ENCODE measurements at regions not wholly inside any gene's neighbourhood (a gene's known extent, or its start where the extent isn't known, plus 50 kb on each side); places are given as distances from the start of the nearest gene placed in this dataset.

GRCh38 chr3:88586121-88586640 lies 436.4 kb downstream of the C3orf38 start:
- no peak for DNase-seq

GRCh38 chr3:88589138-88589537 lies 439.4 kb downstream of the C3orf38 start:
- no peak for DNase-seq

- peak; percentile 26 for DNase-seq
Measured at GRCh38 chr3:88595026-88595425, 445.3 kb downstream of the C3orf38 start.

- no peak for DNase-seq
Measured at GRCh38 chr3:88596451-88596850, 446.7 kb downstream of the C3orf38 start.

DNA sequence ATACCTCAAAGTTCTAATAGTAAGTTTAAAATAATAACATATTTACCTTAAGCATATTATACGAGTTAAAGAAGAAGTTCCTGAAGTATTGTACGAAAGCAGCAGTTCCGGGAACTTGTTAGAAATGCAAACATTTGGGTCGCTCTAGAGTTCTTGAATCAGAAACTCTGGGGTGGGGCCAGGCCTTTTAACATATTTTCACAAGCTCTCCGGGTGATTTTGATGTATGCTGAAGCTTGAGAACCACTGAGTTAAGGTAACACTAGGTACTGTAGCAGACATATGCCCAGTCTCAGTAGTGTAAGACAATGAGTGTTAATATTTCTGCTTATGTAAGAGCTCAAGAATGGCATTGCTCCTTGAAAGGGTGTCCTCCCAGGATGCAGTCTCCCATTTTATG lies 461.1 kb downstream of the C3orf38 start:
- DNase-seq, result no peak

DNA sequence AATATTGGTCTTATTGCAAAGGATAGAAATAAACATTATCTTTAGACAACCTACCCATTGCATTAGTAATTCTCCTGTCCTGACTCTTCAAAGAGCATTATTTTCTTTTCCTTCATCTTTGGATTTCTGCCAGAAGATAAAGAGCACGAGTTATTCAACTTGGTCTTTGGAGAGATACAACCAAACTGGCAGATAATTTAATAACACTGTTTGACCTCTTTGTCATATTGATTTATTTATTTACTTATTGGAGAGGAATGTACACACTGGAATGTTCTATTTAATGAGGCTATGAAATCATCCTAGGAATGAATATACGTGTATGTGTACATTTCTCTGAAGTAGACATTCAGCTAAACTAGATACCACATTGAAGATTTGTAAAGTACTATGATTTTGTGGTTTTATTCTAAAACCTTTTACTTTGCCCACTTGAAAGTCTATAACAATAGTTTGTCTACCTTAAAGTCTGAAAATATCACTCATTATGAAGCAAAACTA lies 462.1 kb downstream of the C3orf38 start:
- DNase-seq, result no peak

GRCh38 chr3:88616413-88616812 lies 466.7 kb downstream of the C3orf38 start:
- DNase-seq, result no peak

DNA sequence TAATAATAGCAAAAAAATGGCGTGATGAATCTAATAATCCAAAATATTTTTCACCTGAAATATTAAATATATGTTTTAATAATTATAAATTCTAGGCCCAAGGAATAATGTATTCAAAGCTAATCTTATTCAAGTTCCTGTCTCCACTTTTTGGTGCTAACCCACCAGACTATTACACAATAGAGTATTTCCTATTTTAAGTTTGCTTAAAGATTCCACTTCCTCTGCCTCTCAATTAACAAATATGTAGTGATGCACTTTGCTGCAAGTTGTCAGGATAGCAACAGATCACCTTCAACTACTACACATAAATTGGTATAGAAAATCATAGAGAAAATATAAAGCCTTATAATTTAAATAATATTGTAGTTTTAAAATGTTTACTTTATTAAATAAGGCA lies 467.5 kb downstream of the C3orf38 start:
- no peak for DNase-seq

DNA sequence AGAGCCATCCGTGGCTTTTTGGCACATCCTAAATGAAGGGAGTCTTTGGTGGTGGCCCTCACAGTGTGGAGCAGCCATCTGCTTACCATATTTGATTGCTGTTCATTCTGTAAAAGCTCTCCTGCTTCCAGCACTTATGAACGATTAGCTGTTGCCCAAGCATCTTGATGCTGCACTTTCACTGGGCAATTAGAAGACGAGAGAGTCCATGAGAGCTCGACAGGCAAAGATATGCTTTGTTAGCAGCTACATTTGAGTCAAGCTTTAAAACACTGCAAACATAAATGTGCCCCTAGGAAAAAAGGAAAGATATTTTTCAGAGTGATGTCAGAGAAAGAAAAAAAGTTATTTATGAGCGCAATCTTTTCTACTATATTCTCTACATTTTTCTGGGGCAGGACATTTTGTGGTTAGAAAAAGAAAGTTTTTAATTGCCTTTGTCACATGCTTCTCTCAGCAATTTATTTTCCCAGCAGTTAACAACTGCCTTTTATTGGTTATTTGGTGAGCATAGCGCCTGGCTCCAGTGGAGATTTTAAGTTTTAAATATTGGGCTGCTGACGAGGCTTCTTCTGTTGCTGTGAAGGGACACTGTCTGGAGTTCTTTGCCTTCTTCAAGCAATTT lies 468.4 kb downstream of the C3orf38 start:
- DNase-seq, result no peak

GRCh38 chr3:88621586-88621985 lies 471.8 kb downstream of the C3orf38 start:
- no peak for DNase-seq

GRCh38 chr3:88623709-88624108 lies 473.9 kb downstream of the C3orf38 start:
- no peak for DNase-seq

DNA sequence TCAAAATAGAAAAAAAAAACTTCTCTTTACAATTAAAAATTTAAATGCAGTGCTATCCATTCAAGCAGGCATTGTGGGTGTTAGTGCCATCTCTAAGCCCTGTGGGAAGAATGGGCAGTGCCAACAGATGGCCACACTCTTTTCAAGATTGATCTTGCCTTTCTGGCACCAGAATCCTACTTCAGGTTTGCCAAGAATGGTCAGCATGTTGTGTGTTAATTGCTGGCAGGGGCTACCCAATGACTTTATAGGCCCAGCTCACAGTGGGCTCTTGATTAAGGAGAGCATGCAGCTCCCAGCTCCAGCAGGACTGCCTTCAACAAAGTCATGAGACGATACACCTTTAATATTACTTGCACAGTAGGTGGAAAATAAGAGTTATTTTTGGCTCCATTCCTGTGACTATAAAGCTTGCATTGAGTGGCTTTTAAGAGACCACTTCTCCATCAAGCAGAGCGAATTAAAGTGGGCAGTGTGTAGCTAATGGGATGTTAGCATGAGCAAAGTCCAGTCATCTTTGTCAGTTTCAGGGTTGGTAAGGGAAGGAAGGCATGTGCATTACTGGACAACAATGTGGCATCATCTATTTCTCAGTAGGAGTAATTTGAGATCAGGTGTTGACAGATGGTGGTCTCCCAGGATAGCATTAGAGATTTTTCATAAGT lies 476.8 kb downstream of the C3orf38 start:
- no peak for DNase-seq

- no peak for DNase-seq
Measured at GRCh38 chr3:88628901-88629300, 478.5 kb upstream of the EPHA3 start.

- no peak for DNase-seq
Measured at GRCh38 chr3:88632226-88632625, 475.2 kb upstream of the EPHA3 start.

DNA sequence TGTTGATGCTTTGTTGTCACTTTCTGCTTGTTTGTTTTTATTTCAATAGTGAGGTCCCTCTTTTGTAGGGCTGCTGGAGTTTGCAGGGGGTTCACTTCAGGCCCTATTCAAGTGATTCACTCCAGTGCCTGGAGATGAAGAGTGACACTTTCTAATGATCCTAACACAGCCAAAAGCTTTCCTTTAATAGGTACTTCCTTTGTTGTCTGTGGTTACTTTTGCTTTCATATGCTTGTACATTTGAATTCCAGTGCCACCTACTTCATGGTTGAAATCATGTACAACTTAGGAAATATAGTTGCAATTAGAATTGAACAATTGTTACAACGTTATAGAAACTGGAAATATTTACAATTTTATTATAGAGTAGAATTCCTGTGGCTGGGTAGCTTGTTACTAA lies 466.8 kb upstream of the EPHA3 start:
- no peak for DNase-seq

- DNase-seq, result no peak
Measured at GRCh38 chr3:88641033-88641604, 466.3 kb upstream of the EPHA3 start.

DNA sequence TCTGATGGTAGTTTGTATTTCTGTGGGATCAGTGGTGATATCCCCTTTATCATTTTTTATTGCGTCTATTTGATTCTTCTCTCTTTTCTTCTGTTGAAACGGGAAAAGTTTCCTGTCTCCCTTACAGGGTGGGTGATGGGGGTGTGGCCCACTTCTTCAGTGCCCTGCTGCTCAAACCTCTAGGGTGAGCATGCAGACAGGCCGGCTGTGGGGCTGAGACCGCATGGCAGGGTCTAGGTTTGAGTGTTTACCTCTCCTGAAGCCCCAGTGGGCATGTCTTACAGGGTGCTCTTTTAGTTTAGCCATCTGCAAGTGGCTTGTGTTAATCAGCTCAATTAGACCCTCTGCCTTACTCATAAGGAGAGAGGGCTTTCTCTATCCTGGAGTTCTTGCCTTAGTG lies 450.0 kb upstream of the EPHA3 start:
- DNase-seq, result no peak

GRCh38 chr3:88661433-88661824 lies 446.0 kb upstream of the EPHA3 start:
- no peak for DNase-seq

DNA sequence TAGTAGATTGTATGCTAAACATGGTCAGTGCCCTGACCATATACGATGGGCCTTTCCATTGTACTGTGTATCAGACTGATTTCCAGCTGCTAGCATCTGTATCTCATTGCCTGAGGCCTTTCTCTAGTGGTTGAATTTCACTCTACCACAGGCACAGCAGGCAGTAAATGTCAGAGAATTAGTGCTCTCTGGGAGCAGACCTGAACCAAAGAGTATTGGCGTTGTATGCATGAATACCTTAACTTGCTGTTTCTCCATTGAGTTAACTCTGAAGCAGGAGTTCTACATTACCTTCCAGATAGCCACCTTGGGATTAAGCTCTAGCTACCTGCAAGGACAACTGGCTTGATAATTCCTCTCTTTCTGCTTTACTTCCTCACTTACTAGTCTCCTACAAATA lies 439.2 kb upstream of the EPHA3 start:
- no peak for DNase-seq

DNA sequence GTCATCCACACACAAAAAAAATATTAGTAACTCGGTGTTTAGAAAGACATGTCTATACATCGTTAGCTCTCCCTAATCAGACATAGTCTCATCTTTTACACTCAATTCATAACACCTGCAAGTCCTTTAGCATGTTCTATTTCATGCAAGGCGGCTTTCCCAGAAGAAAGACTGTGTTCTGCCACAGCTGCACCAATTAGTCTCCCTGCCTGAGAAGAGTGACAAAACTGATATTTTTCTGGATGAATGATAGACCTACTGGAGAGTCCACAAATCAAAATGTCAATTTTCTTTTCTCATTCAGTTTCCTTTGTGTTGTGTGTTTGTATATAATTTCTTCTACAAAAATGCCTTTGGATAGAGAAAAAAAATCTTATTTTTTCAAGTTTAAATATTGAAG lies 435.8 kb upstream of the EPHA3 start:
- DNase-seq, result no peak

DNA sequence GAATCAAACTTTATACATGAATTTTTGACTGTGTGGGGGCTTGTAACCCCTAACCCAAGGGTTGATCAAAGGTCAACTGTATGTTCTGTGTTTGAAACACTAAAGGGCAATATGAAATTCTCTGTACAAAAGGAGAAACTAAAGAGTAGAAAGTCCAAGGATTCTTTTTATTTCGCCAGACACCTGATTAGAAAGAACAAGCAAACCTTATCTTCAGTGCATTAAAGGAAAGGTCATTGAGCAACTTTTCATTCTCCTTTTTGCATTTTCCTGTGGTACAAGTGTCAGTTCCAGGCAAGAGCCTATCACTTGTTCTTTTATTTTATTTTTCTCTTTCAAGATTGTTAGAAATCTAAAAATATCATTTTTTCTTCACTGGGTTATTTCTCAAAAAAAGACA lies 430.1 kb upstream of the EPHA3 start:
- no peak for DNase-seq

DNA sequence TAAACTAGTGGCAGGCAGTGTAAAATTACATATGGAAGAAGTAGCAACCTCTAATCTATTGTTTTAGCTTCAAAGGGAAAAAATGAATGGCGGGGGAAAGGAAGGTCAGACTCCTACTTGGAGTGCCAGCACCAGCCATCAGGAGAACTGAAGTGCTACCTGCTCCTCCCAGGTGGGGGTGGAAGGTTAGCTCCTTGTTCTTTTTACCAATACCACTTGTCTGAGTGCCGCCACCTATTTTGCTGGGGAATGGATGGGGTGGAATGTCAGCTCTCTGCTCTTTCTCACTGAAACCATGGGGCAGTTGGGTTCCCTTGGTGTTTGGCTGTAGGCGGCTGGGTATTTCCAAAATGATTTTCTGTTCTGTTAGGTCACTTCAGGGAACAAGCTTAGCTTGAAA lies 428.7 kb upstream of the EPHA3 start:
- DNase-seq, result no peak

DNA sequence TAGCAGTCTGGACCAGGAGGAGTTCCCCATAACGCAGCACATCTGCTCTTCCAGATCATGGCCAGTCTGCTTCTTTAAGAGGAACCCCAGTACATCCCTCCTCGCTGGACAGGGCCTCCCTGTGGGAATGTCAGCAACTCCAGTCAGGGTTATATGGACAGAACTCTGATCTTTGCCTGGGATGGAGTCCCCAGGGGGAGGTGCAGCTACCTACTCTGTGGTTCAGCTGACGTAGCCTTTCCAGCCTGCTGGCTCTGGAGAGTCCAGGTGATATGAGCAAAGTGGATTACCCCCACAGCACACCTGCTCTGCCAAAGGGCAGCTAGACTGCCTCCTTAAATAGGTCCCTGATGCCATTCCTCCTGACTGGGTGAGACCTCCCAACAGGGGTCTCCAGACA lies 417.1 kb upstream of the EPHA3 start:
- DNase-seq, result no peak

GRCh38 chr3:88691081-88691480 lies 416.3 kb upstream of the EPHA3 start:
- no peak for DNase-seq

Data from hematopoietic multipotent progenitor cell treated with erythropoietin and hydrocortisone succinate and interleukin-3 and kit ligand, for 8 days (in vitro differentiated cells).